GM12878 (cell line): ENCODE measurements at regions not wholly inside any gene's neighbourhood (a gene's known extent, or its start where the extent isn't known, plus 50 kb on each side); places are given as distances from the start of the nearest gene placed in this dataset.
"Not testable (repeated sequence)": the region's sequence is repeated elsewhere in the genome, so short reads cannot be mapped to it uniquely, and the experiment has no call there.

Source experiments
- ATAC-seq: fragments of 200-7000 bp; cut with Tn5 transposase; 3 replicates; pipeline ENCODE4 v1.9.1; 2020; ENCODE audit warnings: mild to moderate bottlenecking, moderate library complexity
- BruUV-seq: library from RNA; stranded (reverse); fragments of 400-500 nt; replicated peaks from 2 replicates; lab custom pipeline; 2021; lab: Mats Ljungman, UMichigan
- CTCF ChIA-PET: fragments of 300-600 bp; sonication (Branson Sonifier 250); formaldehyde crosslinking; extraction: SDS; loops from one replicate; lab custom pipeline; 2021; ENCODE audit warnings: inconsistent platforms; lab: Yijun Ruan, JAX
- POLR2A ChIA-PET: fragments of 350-600 bp; formaldehyde crosslinking; extraction: SDS; loops from one replicate; lab custom pipeline; 2021; ENCODE audit warnings: inconsistent platforms; lab: Charles Lee
- RAD21 ChIA-PET: fragments of 300-600 bp; sonication (Branson Sonifier 250); formaldehyde crosslinking; loops from one replicate; lab custom pipeline; 2023; ENCODE audit warnings: antibody characterized with exemption; ENCODE audit not compliant: unreplicated experiment; lab: Charles Lee
- SMC1A ChIA-PET: fragments of 300-600 bp; sonication (Branson Sonifier 250); formaldehyde crosslinking; loops from one replicate; lab custom pipeline; 2023; ENCODE audit not compliant: unreplicated experiment, uncharacterized antibody; lab: Charles Lee
- DNase-seq: peaks from one replicate; pipeline ENCODE4 v3.0.0-alpha.2; 2011; ENCODE audit warnings: low read depth, low spot score
- FAIRE-seq: peaks from 3 replicates; lab custom pipeline; 2011; peaks lifted over from hg19 to GRCh38; lab: Jason Lieb, UNC
- H2AFZ ChIP-seq: 2 replicates; pipeline ENCODE4 v1.6.0; 2011; ENCODE audit warnings: low read depth, low read length, control low read depth; ENCODE audit not compliant: control insufficient read depth
- H3K27ac ChIP-seq: 2 replicates; pipeline ENCODE4 v1.5.1; 2011; ENCODE audit warnings: control low read depth; ENCODE audit not compliant: control insufficient read depth, insufficient read depth
- H3K27me3 ChIP-seq, 2 experiments: replicated peaks in 1 of 2; 2 replicates each; pipeline versions ENCODE4 v1.6.0 to v1.6.1; 2011; ENCODE audit warnings: low read length in 1 of 2; ENCODE audit not compliant: control insufficient read depth in 2 of 2, insufficient read depth in 2 of 2
- H3K36me3 ChIP-seq, 2 experiments: 2 replicates each; pipeline ENCODE4 v1.5.1; 2011; ENCODE audit warnings: low read length in 1 of 2; ENCODE audit not compliant: control insufficient read depth in 2 of 2, insufficient read depth in 2 of 2
- H3K4me1 ChIP-seq: 2 replicates; pipeline ENCODE4 v1.6.1; 2011; ENCODE audit warnings: mild to moderate bottlenecking, low read length, moderate library complexity, mixed read lengths; ENCODE audit not compliant: control insufficient read depth, insufficient read depth
- H3K4me2 ChIP-seq: 2 replicates; pipeline ENCODE4 v1.6.0; 2011; ENCODE audit warnings: control low read depth; ENCODE audit not compliant: control insufficient read depth, insufficient read depth
- H3K4me3 ChIP-seq: fragments of 200-600 bp; sonication (generic); 2 replicates; pipeline ENCODE4 v1.5.1; 2016
- H3K79me2 ChIP-seq: 2 replicates; pipeline ENCODE4 v1.6.0; 2011; ENCODE audit warnings: low read length; ENCODE audit not compliant: control insufficient read depth, insufficient read depth
- H3K9ac ChIP-seq: 2 replicates; pipeline ENCODE4 v1.8.0; 2011; ENCODE audit warnings: low read length, control low read depth, mixed read lengths; ENCODE audit not compliant: control insufficient read depth, insufficient read depth
- H3K9me3 ChIP-seq: replicated peaks from 3 replicates; pipeline ENCODE4 v1.5.1; 2011; ENCODE audit warnings: mild to moderate bottlenecking, low read length; ENCODE audit not compliant: control insufficient read depth, insufficient read depth
- H4K20me1 ChIP-seq: 2 replicates; pipeline ENCODE4 v1.6.0; 2011; ENCODE audit not compliant: control insufficient read depth, insufficient read depth
- BHLHE40 ChIP-seq, 2 experiments: fragments of 450-650 bp in 1 of 2; IDR thresholded peaks; 2 replicates each; pipeline ENCODE4 v1.6.1; 2011 to 2017; ENCODE audit warnings: low read depth in 2 of 2, borderline replicate concordance in 1 of 2, improper control_type of control experiment in 1 of 2, low read length in 1 of 2, mild to moderate bottlenecking in 1 of 2
- RAD51 ChIP-seq: fragments of 450-650 bp; IDR thresholded peaks from 2 replicates; pipeline ENCODE4 v1.6.1; 2016; ENCODE audit warnings: moderate library complexity, mild to moderate bottlenecking, inconsistent platforms
- WGBS: methylation state at CpG from one replicate; pipeline ENCODE4 v1.1.6; 2016; ENCODE audit warnings: low lambda C conversion rate; ENCODE audit not compliant: insufficient replicate concordance, insufficient coverage; ENCODE audit errors: missing lambda C conversion rate; 5-methylcytosine and 5-hydroxymethylcytosine counted together
- in situ Hi-C: fragments of 300-500 bp; cut with MboI; formaldehyde crosslinking; loops from 9 replicates; pipeline ENCODE4 v1.14.3; 2018; ENCODE audit warnings: mixed read lengths
- intact Hi-C: fragments of 100-400 bp; cut with micrococcal nuclease; formaldehyde crosslinking; loops from one replicate; pipeline ENCODE4 v1.14.2; 2022; ENCODE audit not compliant: unreplicated experiment

DNA sequence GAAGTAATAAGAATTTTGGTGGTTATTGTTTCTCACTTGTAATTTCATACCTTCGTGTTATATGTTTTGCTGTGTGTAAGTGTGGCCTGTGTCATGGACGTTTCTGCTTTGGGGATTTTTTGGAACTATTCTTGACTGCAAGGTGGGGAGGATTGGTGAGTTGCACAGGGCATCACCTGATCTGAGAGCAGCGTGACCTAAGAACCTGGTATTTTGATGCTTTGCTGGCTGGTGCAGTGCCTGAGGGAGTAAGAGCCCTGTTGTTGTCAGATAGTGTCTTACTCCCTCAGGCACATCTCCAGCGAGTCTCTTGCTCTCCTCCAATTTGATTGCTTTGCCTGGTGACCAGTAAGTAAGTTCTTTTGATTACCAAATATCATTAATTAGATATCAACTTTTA lies 158.8 kb downstream of the KBTBD2 start:
- H3K36me3 ChIP-seq, FAIRE-seq, DNase-seq, intact Hi-C loops, H3K27ac ChIP-seq, H3K79me2 ChIP-seq, H3K9ac ChIP-seq, RAD21 ChIA-PET, in situ Hi-C loops, H3K9me3 ChIP-seq, H2AFZ ChIP-seq, H4K20me1 ChIP-seq, H3K4me1 ChIP-seq, SMC1A ChIA-PET, H3K4me3 ChIP-seq, BruUV-seq, H3K4me2 ChIP-seq, H3K27me3 ChIP-seq, POLR2A ChIA-PET: not testable (repeated sequence)
- CTCF ChIA-PET, result interaction anchor here (0.6 kb wide), 1 partner anchor 160 kb away, joined by 3 read pairs; no protein-coding TSS in a partner anchor
- ATAC-seq, result peak; percentile 50
- TF ChIP-seq BHLHE40 (IDR thresholded peaks at IDR 0.05; ENCODE audit: borderline replicate concordance in 1 of 2, low read depth in 2 of 2, low read length in 1 of 2) (0 out of 4 replicates have a peak, but pooled peaks of 1 of the 2 experiments have one; percentile 12), RAD51 (peak; percentile 71)
- WGBS, result 23% methylated on average over 4 of the region's 4 CpGs

DNA sequence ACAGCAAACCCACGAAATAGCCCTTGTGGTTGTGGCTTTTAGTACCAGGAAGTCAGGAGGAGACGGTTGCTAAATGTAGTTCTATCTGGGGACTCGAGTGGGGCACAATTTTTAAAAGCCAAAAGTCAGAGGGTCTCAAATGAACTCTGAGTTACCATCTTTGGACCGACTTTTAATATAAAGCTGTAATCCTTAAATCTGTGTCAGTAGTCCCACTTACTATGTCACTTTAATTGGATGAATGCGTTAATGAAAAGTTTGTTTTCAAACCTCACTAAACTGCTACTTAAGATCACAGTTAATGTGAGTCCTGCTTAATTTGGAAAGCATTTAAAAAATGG lies 162.3 kb downstream of the KBTBD2 start:
- H3K36me3 ChIP-seq, H3K4me1 ChIP-seq, H3K9me3 ChIP-seq, POLR2A ChIA-PET, in situ Hi-C loops, H3K9ac ChIP-seq, H4K20me1 ChIP-seq, H3K79me2 ChIP-seq, RAD21 ChIA-PET, H3K27ac ChIP-seq, H3K4me2 ChIP-seq, SMC1A ChIA-PET, FAIRE-seq, DNase-seq, ATAC-seq, CTCF ChIA-PET, H3K27me3 ChIP-seq, H2AFZ ChIP-seq, BruUV-seq: not testable (repeated sequence)
- H3K4me3 ChIP-seq, result peak overlapping the region; percentile 53
- intact Hi-C loops, result loop anchor here (5.0 kb wide), 1 partner anchor 237 kb away; the partner anchor contains the start of gene LSM5
- 18% methylated on average over 4 of the region's 5 CpGs for WGBS
